ENCODE measurements at regions not wholly inside any gene's neighbourhood (a gene's known extent, or its start where the extent isn't known, plus 50 kb on each side); places are given as distances from the start of the nearest gene placed in this dataset.

GRCh38 chr16:86069736-86070298 lies 170.9 kb downstream of the IRF8 start:
- TF ChIP-seq CTCF (IDR thresholded peaks at IDR 0.05; ENCODE audit: insufficient read depth, low read depth, low read length) (no peak), EZH2 (IDR thresholded peaks at IDR 0.05; ENCODE audit: insufficient read depth, low read length) (no peak)

All from astrocyte (in vitro differentiated cells and primary cell).